ENCODE measurements at regions not wholly inside any gene's neighbourhood (a gene's known extent, or its start where the extent isn't known, plus 50 kb on each side); places are given as distances from the start of the nearest gene placed in this dataset.

DNA sequence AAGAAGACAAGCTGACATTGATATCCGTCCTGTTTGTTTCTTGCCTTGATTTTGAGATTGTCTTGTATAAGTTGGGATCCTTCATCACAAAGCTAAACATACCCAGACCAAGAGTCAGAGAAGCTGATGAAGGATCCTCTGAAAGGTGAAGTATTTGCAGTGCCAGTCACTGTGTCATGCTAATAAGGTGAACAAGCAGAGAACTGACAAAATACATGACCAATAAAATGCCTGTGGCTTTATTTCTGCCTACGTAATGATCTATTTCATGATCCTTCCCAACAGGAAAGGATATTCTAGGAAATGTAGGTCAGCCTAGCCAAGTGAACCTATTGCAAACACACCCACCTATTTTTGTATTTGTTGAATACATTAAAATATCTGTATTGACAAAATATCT lies 351.3 kb upstream of the CDH9 start:
- Histone ChIP-seq H3K4me1 (ENCODE audit: control insufficient read depth in 3 of 3, insufficient read depth in 3 of 3, low read length in 3 of 3) (no peaks in the 10 kb centered on the region), H3K9ac (ENCODE audit: low read depth in 1 of 3, low read length in 3 of 3) (no peak overlapping the region), H3K9me3 (ENCODE audit: control insufficient read depth in 3 of 3, low read length in 3 of 3) (no peaks in the 10 kb centered on the region), H3K27me3 (ENCODE audit: control insufficient read depth in 3 of 3, insufficient read depth in 3 of 3, low read length in 3 of 3) (no peaks in the 10 kb centered on the region), H3K4me3 (ENCODE audit: low read length in 3 of 3) (no peak overlapping the region), H3K27ac (ENCODE audit: low read depth, low read length) (no peak overlapping the region), H3K36me3 (ENCODE audit: control insufficient read depth in 3 of 3, insufficient read depth in 3 of 3, low read length in 3 of 3) (no peaks in the 10 kb centered on the region)

DNA sequence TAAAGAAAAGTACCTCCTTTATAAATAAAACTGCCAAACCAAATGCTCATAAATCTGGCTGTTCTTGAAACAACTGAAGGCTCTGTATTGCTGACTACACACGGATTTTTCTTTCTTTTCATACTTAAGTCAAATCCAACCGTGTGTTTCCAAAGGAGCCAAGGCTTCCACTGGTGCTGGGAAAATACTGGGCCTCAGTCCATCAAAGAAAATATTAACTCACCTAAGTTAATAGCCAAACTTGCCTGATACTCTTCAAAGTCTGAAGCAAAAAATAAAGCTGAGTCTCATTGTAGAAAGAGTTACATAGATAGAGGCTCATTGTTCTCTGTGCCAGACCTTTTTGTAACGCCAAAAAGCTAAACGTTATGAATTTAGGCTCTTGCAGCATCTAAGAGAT lies 350.4 kb upstream of the CDH9 start:
- no peaks in the 10 kb centered on the region for H3K4me1 ChIP-seq (ENCODE audit: control insufficient read depth in 3 of 3, insufficient read depth in 3 of 3, low read length in 3 of 3)
- no peak overlapping the region for H3K9ac ChIP-seq (ENCODE audit: low read depth in 1 of 3, low read length in 3 of 3)
- H3K4me3 ChIP-seq (ENCODE audit: low read length in 3 of 3), result no peak overlapping the region
- H3K36me3 ChIP-seq (ENCODE audit: control insufficient read depth in 3 of 3, insufficient read depth in 3 of 3, low read length in 3 of 3), result no peaks in the 10 kb centered on the region
- no peak overlapping the region for H3K27ac ChIP-seq (ENCODE audit: low read depth, low read length)
- H3K9me3 ChIP-seq (ENCODE audit: control insufficient read depth in 3 of 3, low read length in 3 of 3), result no peaks in the 10 kb centered on the region
- no peaks in the 10 kb centered on the region for H3K27me3 ChIP-seq (ENCODE audit: control insufficient read depth in 3 of 3, insufficient read depth in 3 of 3, low read length in 3 of 3)

DNA sequence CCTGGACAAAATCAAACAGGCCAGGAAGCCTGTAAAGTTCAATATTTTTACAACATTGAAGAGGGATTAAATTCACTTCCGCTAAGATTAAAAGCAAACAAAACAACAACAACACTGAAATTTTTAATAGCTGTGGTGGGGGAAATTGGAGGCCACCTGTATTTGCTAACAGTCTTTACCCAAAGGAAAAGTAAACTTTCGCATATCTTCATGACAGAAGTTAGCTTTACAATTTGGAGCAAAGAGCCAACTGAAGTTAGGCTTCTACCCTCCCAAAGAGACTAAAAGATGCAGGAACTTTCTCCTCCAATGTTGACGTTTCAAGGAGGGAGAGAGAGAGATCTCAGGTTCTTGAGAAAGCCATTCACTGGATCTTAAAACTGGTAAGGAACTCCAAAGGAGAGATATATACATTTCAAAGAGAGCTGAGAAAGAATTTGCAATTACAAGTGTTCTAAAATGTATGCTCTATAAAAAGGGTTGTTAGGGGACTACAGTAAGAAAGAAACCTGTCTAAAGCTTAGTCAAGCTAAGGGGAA lies 349.2 kb upstream of the CDH9 start:
- no peak overlapping the region for H3K4me3 ChIP-seq (ENCODE audit: low read length in 3 of 3)
- no peak overlapping the region for H3K27ac ChIP-seq (ENCODE audit: low read depth, low read length)
- H3K27me3 ChIP-seq (ENCODE audit: control insufficient read depth in 3 of 3, insufficient read depth in 3 of 3, low read length in 3 of 3), result no peaks in the 10 kb centered on the region
- no peaks in the 10 kb centered on the region for H3K4me1 ChIP-seq (ENCODE audit: control insufficient read depth in 3 of 3, insufficient read depth in 3 of 3, low read length in 3 of 3)
- H3K9me3 ChIP-seq (ENCODE audit: control insufficient read depth in 3 of 3, low read length in 3 of 3), result no peaks in the 10 kb centered on the region
- no peaks in the 10 kb centered on the region for H3K36me3 ChIP-seq (ENCODE audit: control insufficient read depth in 3 of 3, insufficient read depth in 3 of 3, low read length in 3 of 3)
- no peak overlapping the region for H3K9ac ChIP-seq (ENCODE audit: low read depth in 1 of 3, low read length in 3 of 3)

DNA sequence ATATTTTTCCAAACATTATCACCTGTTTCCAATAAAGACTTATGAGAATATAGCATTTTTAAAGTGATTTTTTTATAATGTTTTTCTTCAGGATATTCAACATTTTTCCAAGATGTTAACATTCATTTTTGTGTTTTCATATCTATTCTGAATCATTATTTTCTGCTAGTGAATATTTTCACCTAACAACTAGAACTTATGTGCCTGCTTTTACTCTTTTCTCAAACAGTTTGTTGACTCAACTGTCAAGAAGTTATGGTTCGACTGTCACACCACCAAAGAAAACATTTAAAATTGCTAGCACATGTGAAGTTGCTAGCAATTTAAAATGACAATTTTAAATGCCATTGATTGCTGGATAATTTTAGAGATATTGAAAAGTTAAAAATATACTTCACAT lies 343.3 kb upstream of the CDH9 start:
- Histone ChIP-seq H3K27me3 (ENCODE audit: control insufficient read depth in 3 of 3, insufficient read depth in 3 of 3, low read length in 3 of 3) (no peaks in the 10 kb centered on the region), H3K9ac (ENCODE audit: low read depth in 1 of 3, low read length in 3 of 3) (no peak overlapping the region)

DNA sequence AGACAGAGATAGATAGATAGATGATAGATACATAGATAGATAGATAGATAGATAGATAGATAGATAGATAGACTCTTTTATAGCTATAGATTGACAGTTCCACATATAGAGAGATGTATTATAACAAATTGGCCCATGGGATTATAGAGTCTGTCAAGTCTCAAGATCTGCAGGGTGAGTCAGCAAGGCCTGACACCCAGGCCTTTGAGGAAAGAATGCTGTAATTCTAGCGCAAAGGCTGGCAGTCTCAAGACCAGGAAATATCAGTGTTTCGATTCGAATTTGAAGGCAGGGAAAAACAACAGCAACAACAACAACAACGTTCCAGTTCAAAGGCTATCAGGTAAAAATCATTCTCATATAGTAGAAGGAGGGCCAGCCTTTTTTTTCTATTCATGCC lies 339.2 kb upstream of the CDH9 start:
- Histone ChIP-seq H3K27ac (ENCODE audit: low read depth, low read length) (no peak overlapping the region), H3K27me3 (ENCODE audit: control insufficient read depth in 3 of 3, insufficient read depth in 3 of 3, low read length in 3 of 3) (no peaks in the 10 kb centered on the region), H3K36me3 (ENCODE audit: control insufficient read depth in 3 of 3, insufficient read depth in 3 of 3, low read length in 3 of 3) (no peaks in the 10 kb centered on the region), H3K4me3 (ENCODE audit: low read length in 3 of 3) (no peak overlapping the region), H3K9ac (ENCODE audit: low read depth in 1 of 3, low read length in 3 of 3) (no peak overlapping the region), H3K9me3 (ENCODE audit: control insufficient read depth in 3 of 3, low read length in 3 of 3) (no peaks in the 10 kb centered on the region), H3K4me1 (ENCODE audit: control insufficient read depth in 3 of 3, insufficient read depth in 3 of 3, low read length in 3 of 3) (no peaks in the 10 kb centered on the region)

More for the DNA sequence above, 343.3 kb upstream of the CDH9 start:
- Histone ChIP-seq H3K4me3 (ENCODE audit: low read length in 3 of 3) (no peak overlapping the region), H3K36me3 (ENCODE audit: control insufficient read depth in 3 of 3, insufficient read depth in 3 of 3, low read length in 3 of 3) (no peaks in the 10 kb centered on the region), H3K4me1 (ENCODE audit: control insufficient read depth in 3 of 3, insufficient read depth in 3 of 3, low read length in 3 of 3) (no peaks in the 10 kb centered on the region), H3K9me3 (ENCODE audit: control insufficient read depth in 3 of 3, low read length in 3 of 3) (no peaks in the 10 kb centered on the region), H3K27ac (ENCODE audit: low read depth, low read length) (no peak overlapping the region)

DNA sequence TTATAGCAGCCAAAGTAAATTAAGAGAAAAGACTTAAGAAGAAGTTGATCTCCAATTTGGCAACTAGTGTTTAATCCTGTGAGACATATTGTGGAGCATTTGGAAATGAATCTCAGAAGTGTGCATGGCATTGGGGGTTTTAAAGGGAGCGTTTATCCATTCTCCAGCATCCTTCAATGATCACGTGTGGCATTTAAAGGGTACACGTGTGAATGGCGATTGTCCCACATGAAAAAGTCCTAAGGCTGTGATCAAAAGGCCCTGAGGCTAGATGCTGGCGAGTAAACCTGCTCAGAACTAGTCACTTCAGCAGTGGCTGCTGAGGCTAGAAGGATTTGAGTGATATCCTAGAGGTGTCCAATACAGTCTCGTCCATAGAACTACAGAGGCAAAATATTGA lies 315.6 kb upstream of the CDH9 start:
- H3K4me3 ChIP-seq (ENCODE audit: low read length in 3 of 3), result no peak overlapping the region
- no peaks in the 10 kb centered on the region for H3K27me3 ChIP-seq (ENCODE audit: control insufficient read depth in 3 of 3, insufficient read depth in 3 of 3, low read length in 3 of 3)
- no peaks in the 10 kb centered on the region for H3K4me1 ChIP-seq (ENCODE audit: control insufficient read depth in 3 of 3, insufficient read depth in 3 of 3, low read length in 3 of 3)
- H3K27ac ChIP-seq (ENCODE audit: low read depth, low read length), result no peak overlapping the region
- H3K9ac ChIP-seq (ENCODE audit: low read depth in 1 of 3, low read length in 3 of 3), result no peak overlapping the region
- peaks cover 0 to 2% (median 0%) of the 10 kb centered on the region in 3 donors for H3K9me3 ChIP-seq (ENCODE audit: control insufficient read depth in 3 of 3, low read length in 3 of 3)
- H3K36me3 ChIP-seq (ENCODE audit: control insufficient read depth in 3 of 3, insufficient read depth in 3 of 3, low read length in 3 of 3), result no peaks in the 10 kb centered on the region

DNA sequence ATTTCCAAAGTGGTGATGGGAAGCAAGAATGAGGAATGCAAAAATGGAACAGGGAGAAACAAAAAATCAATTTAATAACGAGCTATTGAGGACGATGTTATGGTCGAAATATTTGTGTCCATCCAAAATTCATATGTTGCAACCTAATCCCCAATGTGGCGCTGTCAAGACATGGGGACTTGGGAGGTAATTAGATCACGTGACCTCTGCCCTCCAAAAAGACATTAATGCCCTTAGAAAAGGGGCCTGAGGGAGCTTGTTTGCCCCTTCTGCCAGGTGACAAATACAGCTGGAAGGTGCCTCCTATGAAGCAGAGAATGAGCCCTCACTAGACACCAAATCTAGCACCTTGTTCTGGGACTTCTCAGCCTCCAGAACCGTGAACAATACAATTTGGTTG lies 315.2 kb upstream of the CDH9 start:
- no peaks in the 10 kb centered on the region for H3K27me3 ChIP-seq (ENCODE audit: control insufficient read depth in 3 of 3, insufficient read depth in 3 of 3, low read length in 3 of 3)
- no peak overlapping the region for H3K27ac ChIP-seq (ENCODE audit: low read depth, low read length)
- no peaks in the 10 kb centered on the region for H3K36me3 ChIP-seq (ENCODE audit: control insufficient read depth in 3 of 3, insufficient read depth in 3 of 3, low read length in 3 of 3)
- H3K9ac ChIP-seq (ENCODE audit: low read depth in 1 of 3, low read length in 3 of 3), result no peak overlapping the region
- H3K4me1 ChIP-seq (ENCODE audit: control insufficient read depth in 3 of 3, insufficient read depth in 3 of 3, low read length in 3 of 3), result no peaks in the 10 kb centered on the region
- H3K9me3 ChIP-seq (ENCODE audit: control insufficient read depth in 3 of 3, low read length in 3 of 3), result peaks cover 0 to 2% (median 0%) of the 10 kb centered on the region in 3 donors
- H3K4me3 ChIP-seq (ENCODE audit: low read length in 3 of 3), result no peak overlapping the region

DNA sequence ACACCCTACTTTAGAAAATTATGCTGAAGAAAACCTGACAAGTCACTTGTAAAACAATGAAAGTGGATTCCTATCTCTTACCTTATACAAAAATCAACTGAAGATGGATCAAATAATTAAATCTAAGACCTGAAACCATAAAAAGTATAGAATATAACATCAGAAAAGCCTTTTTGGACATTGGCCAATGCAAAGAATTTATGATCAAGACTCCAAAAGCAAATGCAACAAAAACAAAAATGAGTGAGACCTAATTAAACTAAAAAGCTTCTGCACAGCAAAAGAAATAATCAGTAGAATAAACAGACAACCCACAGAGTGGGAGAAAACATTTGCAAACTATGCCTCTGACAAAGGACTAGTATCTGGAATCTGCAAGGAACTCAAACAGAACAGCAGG lies 303.0 kb upstream of the CDH9 start:
- H3K36me3 ChIP-seq (ENCODE audit: control insufficient read depth in 3 of 3, insufficient read depth in 3 of 3, low read length in 3 of 3), result no peaks in the 10 kb centered on the region
- H3K4me1 ChIP-seq (ENCODE audit: control insufficient read depth in 3 of 3, insufficient read depth in 3 of 3, low read length in 3 of 3), result no peaks in the 10 kb centered on the region

DNA sequence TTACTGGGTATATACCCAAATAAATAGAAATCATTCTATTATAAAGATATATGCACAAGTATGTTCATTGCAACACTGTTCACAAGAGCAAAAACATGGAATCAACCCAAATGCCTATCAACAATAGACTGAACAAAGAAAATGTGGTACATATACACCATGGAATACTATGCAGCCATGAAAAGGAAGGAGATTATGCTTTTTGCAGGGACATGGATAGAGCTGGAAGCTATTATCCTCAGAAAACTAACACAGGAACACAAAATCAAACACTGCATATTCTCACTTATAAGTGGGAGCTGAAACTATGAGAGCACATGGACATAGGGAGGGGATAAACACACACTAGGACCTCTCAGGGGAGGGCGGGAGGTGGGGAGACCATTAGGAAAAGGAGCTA lies 298.4 kb upstream of the CDH9 start:
- no peak overlapping the region for H3K4me3 ChIP-seq (ENCODE audit: low read length in 3 of 3)
- no peaks in the 10 kb centered on the region for H3K27me3 ChIP-seq (ENCODE audit: control insufficient read depth in 3 of 3, insufficient read depth in 3 of 3, low read length in 3 of 3)
- no peaks in the 10 kb centered on the region for H3K36me3 ChIP-seq (ENCODE audit: control insufficient read depth in 3 of 3, insufficient read depth in 3 of 3, low read length in 3 of 3)
- H3K9me3 ChIP-seq (ENCODE audit: control insufficient read depth in 3 of 3, low read length in 3 of 3), result no peaks in the 10 kb centered on the region
- no peak overlapping the region for H3K27ac ChIP-seq (ENCODE audit: low read depth, low read length)
- H3K9ac ChIP-seq (ENCODE audit: low read depth in 1 of 3, low read length in 3 of 3), result no peak overlapping the region
- no peaks in the 10 kb centered on the region for H3K4me1 ChIP-seq (ENCODE audit: control insufficient read depth in 3 of 3, insufficient read depth in 3 of 3, low read length in 3 of 3)

More for the DNA sequence above, 303.0 kb upstream of the CDH9 start:
- Histone ChIP-seq H3K9ac (ENCODE audit: low read depth in 1 of 3, low read length in 3 of 3) (no peak overlapping the region), H3K4me3 (ENCODE audit: low read length in 3 of 3) (no peak overlapping the region), H3K9me3 (ENCODE audit: control insufficient read depth in 3 of 3, low read length in 3 of 3) (no peaks in the 10 kb centered on the region), H3K27me3 (ENCODE audit: control insufficient read depth in 3 of 3, insufficient read depth in 3 of 3, low read length in 3 of 3) (no peaks in the 10 kb centered on the region), H3K27ac (ENCODE audit: low read depth, low read length) (no peak overlapping the region)

DNA sequence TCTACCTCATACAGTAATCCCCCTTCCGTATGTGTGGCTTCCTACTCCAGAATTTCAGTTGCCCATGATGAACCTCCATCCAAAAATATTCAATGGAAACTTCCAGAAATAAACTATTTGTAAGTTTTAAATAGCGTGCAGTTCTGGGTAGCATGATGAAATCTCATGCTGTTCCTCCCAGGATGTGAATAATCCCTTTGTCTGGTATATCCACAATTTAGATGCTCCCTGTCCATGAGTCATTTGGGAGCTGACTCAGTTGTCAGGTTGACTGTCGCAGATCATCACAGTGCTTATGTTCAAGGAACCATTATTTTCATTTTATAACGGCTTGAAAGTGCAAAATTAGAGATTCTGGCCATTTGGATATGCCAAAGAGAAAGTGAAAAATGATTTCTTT lies 290.1 kb upstream of the CDH9 start:
- no peaks in the 10 kb centered on the region for H3K36me3 ChIP-seq (ENCODE audit: control insufficient read depth in 3 of 3, insufficient read depth in 3 of 3, low read length in 3 of 3)
- H3K27ac ChIP-seq (ENCODE audit: low read depth, low read length), result no peak overlapping the region
- H3K4me3 ChIP-seq (ENCODE audit: low read length in 3 of 3), result no peak overlapping the region
- no peak overlapping the region for H3K9ac ChIP-seq (ENCODE audit: low read depth in 1 of 3, low read length in 3 of 3)
- no peaks in the 10 kb centered on the region for H3K27me3 ChIP-seq (ENCODE audit: control insufficient read depth in 3 of 3, insufficient read depth in 3 of 3, low read length in 3 of 3)
- no peaks in the 10 kb centered on the region for H3K4me1 ChIP-seq (ENCODE audit: control insufficient read depth in 3 of 3, insufficient read depth in 3 of 3, low read length in 3 of 3)
- H3K9me3 ChIP-seq (ENCODE audit: control insufficient read depth in 3 of 3, low read length in 3 of 3), result no peaks in the 10 kb centered on the region

DNA sequence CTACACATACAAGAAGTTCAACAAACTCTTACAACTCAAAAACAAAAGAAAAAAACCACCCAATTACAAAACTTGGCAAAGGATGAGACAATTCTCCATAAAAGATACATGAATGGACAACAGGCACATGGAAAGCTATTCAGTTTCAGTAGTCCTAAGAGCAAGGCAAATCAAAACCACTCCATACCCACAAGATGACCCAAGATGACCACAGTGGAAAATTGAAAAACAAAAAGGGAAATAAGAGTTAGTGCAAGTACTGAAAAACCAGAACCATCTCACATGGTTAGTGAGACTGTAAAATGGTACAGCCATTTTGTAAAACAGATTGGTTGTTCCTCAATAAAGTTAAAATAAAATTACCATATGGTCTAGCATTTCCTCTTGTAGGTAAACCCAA lies 287.1 kb upstream of the CDH9 start:
- H3K4me1 ChIP-seq (ENCODE audit: control insufficient read depth in 3 of 3, insufficient read depth in 3 of 3, low read length in 3 of 3), result no peaks in the 10 kb centered on the region
- no peak overlapping the region for H3K4me3 ChIP-seq (ENCODE audit: low read length in 3 of 3)
- no peaks in the 10 kb centered on the region for H3K27me3 ChIP-seq (ENCODE audit: control insufficient read depth in 3 of 3, insufficient read depth in 3 of 3, low read length in 3 of 3)
- H3K9me3 ChIP-seq (ENCODE audit: control insufficient read depth in 3 of 3, low read length in 3 of 3), result no peaks in the 10 kb centered on the region
- no peak overlapping the region for H3K9ac ChIP-seq (ENCODE audit: low read depth in 1 of 3, low read length in 3 of 3)
- no peaks in the 10 kb centered on the region for H3K36me3 ChIP-seq (ENCODE audit: control insufficient read depth in 3 of 3, insufficient read depth in 3 of 3, low read length in 3 of 3)
- H3K27ac ChIP-seq (ENCODE audit: low read depth, low read length), result no peak overlapping the region

Measured in skeletal muscle tissue (tissue), 3 donors.